Glomerular visceral epithelial cell (primary cell): ENCODE measurements at regions not wholly inside any gene's neighbourhood (a gene's known extent, or its start where the extent isn't known, plus 50 kb on each side); places are given as distances from the start of the nearest gene placed in this dataset.
"Not testable (repeated sequence)": the region's sequence is repeated elsewhere in the genome, so short reads cannot be mapped to it uniquely, and the experiment has no call there.

Source experiments
- DNase-seq: peaks from one replicate; pipeline ENCODE4 v3.0.0-alpha.2; 2016; ENCODE audit errors: extremely low spot score

DNA sequence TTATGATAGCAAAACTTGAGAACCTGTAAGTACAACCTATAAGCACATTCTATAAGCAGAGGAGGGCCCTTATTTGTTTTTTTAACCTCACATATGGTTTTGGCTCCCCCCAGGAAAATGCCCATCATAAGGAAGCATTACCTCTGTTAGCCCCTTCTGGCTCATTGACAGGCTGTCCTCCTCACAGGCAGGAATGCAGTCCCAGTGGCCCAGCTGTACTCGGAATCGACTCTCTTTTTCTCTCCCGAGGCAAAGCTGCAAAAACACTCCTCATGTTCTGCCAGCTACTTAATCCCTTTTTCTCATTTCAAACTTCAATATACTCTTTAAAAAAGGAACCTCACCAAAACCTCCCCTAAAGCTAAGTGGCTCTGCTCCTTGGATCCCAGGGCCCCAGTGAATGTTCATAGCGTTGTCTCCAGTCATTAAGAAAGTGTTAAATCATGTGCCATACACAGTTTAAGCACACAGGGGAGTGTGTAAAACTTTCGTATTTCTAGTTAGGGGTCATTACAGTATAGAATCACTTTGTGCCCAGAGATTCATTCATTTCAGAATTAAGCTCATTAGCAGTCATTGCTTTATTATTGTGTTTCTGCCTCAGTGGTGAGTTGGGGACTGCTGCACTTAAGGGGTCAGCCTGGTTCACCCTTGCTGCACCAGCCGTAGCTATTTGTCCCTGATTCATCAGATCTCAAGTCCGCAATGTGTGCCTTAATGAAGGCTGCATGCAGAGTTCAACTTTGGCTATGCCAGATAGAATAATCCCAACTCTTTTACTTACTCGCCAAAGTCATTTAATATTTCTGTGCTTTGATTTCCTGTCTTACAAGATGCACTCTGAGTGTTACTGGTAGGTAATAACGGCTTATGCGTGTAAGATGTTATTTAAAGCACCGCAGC, 57.6 kb downstream of the JRKL start:
- DNase-seq: no peak

DNA sequence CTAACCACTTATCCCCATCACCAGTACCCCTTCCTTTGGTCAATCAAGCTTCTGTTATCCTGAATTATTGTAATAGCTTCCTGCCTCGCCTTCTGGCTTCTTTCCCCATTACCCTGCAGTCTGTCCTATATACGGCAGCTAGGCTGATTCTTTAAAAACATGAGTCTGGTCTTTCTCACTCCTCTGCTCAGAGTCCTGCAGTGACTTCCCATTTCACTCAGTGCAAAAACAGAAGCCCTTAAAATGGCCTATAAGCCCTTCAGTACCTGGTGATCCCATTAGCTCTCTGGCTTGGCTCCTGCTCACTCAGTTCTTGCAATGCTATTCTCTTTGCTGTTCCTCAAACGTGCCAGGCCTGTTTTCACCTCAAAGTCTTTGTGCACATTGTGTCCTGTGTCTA, 58.4 kb downstream of the JRKL start:
- DNase-seq: no peak

GRCh38 chr11:96456111-96456510, 66.3 kb downstream of the JRKL start:
- no peak for DNase-seq

DNA sequence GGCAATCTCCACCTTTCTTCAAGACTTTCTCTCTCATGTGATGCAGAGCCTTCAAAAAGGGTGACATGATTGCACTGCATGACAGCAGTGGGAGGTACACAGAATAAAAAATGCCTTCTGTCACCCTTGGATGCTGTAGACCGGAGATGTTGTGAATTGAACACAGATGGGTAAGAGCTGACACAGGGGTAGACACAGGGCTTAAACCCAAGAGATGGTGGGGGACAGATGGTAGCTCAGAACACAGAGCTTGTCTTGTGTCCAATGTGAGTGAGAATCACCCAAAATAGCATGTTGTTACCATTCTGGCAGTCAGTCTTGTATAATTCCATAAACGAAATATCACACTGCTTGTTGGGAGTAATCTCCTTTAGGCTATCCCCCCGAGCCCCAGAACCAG, 69.9 kb downstream of the JRKL start:
- DNase-seq: no peak

GRCh38 chr11:96461871-96462270, 72.1 kb downstream of the JRKL start:
- DNase-seq: no peak

DNA sequence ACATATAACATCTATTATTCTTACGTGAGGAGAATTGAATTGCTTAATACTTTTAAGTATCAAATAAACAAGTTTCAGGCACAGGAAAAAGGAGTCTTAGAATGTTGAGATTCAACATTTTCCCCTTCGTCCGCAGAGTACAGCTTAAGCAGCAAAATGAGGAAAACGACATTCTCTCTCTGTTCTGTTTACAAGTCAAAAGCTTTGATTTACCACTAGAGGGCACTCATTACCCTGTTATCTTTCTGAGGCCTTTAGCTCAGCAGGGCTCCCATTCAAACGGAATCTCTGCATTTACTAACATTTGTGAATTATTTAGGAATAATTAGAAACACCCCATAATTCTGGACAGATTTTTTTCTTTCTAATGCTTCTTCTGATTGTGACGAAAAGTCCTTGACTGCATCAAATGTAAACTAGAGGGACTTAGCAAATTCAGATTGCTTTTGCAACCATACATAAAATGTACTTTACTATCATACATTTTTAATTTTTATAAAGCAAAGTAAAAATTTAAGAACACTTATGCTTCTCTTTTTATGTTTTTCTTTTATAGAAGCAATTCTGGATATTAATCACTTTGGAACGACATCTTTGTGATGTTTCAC, 75.0 kb downstream of the JRKL start:
- DNase-seq: peak; percentile 61

DNA sequence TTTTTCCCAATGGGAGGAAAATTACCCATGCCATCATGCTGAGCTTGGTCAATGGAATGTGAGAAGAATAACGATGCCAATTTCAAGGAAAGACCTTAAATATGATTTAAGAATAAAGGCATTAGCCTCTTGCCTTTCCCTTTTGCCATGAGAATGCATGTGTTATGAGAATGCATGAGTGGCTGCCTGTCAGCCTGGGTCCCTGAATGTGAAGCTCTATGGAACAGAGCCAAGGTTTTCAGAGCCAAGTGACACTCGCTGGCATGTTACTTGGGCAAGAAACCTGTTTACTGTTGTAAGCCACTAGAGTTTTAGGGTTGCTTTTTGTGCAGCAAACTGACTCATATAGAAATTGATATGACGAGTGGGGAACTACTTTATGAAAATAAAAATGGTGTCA, 75.7 kb downstream of the JRKL start:
- no peak for DNase-seq

DNA sequence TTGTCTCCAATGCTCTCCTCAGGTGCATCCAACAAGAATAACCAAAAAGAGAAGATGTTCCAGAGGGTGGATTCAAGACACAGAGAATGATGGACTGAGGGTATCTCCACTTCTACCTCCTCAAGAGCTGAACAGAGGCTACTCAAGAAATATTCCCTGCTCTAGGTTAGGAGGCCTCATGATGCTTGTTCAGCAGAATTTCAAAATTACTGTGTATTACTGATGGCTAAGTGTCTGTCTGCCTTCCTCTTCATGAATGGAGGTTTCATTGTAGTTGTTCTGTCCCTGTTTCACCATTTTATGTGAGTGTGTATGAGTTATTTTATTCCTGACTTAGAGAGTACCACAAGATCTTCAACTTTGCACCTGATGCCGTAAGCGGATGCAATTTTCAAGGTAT, 76.8 kb downstream of the JRKL start:
- DNase-seq: no peak

DNA sequence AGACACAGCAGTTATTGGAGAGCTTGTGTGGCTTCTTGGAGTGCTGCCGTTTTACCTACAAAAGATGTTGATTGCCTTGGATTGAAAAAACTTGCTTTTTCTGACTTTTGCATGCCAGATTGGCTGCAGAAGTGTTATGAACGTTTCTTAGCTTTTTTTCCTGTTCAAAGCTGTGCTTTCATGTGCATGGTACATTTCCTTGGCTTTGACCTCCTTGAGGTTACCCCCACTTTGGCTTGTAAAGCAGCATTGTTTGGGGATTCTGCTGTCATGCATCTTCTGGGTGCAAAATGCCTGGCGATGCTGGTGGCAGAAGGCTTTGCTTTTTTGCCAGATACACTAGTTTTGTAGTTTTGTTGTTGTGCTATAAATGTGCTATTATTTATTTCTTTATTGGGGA, 80.0 kb downstream of the JRKL start:
- DNase-seq: no peak

GRCh38 chr11:96470521-96470920, 80.7 kb downstream of the JRKL start:
- no peak for DNase-seq

DNA sequence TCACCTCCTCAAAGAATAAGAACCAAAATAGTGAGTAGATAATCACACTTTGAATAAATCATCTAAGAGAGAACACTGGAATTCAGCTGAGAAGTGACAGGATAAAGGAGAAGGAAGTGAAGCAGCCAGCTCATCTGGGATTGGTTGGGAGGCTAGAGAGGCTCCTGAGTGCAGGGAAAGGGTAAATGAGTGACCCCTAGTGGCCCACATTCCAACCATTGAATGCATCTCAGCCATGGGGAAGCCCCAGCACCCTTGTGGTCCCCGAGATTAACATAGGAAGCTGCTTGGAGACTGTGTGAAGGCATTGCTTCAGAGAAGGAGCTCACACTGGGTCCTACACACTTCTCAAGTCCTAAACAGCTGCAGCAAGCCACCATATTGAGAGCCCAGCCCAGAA, 82.3 kb downstream of the JRKL start:
- no peak for DNase-seq

DNA sequence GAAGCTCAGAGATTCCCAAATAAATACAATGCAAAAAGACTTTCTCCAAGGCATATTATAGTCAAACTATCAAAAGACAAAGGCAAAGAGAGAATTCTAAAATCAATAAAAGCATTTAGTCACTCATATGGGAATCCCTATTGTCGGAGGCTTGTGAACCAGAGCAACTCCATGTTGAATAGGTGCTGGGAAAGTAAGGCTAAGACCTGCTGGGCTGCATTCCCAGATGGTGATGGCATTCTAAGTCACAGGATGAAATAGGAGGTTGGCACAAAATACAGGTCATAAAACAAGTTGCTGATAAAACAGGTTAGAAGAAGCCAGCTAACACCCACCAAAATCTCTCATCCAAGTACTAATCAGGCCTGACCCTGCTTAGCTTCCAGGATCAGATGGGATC, 84.5 kb downstream of the JRKL start:
- DNase-seq: no peak

- DNase-seq: no peak
Measured at GRCh38 chr11:96481204-96481603, 91.4 kb downstream of the JRKL start.

GRCh38 chr11:96481771-96482170, 92.0 kb downstream of the JRKL start:
- no peak for DNase-seq

DNA sequence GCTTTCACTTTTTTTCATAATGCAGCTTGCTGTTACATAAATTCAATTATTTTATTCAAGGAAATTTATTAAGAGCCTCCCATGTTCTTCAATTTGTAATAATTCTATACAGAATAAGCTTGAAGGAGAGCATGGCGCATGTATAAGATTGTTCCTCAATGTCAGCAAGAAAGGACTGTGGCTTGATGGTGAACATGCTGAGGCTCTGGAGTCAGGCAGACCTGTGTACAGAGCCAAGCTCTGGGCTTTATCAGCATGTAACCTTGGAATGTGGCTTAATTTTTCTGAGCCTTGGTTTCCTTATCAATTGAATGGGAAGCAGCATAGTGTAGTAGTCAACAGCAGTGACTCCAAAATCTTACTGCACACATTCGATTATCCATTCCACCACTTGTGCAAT, 92.4 kb downstream of the JRKL start:
- DNase-seq: no peak

GRCh38 chr11:96483374-96483955, 93.7 kb downstream of the JRKL start:
- DNase-seq: no peak

- DNase-seq: no peak
Measured at GRCh38 chr11:96484361-96484760, 94.5 kb downstream of the JRKL start.

GRCh38 chr11:96486890-96487611, 97.2 kb downstream of the JRKL start:
- DNase-seq: peak; percentile 34

GRCh38 chr11:96488911-96489310, 99.1 kb downstream of the JRKL start:
- DNase-seq: not testable (repeated sequence)

DNA sequence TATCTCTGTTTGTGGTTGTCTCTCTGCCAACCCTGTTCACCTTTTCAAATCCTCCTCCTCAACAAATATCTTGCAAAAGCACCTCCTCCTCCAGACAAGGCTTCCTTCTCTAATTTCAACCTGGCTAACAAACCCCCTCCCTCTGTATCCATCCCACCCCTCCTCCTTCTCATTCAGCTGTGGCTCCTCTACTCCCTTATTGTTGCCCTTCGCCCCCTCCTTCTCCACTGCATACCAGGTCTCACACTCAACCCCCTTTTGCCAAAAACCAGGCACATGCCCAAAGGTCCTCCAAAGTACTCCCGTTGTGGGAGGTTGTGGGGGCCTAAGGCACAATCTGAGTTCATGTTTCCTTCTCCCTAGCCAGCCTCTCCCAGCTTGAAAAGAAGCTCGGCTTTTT, 110.6 kb downstream of the JRKL start:
- DNase-seq: no peak

- no peak for DNase-seq
Measured at GRCh38 chr11:96506041-96506440, 116.2 kb downstream of the JRKL start.

GRCh38 chr11:96506953-96507354, 117.1 kb downstream of the JRKL start:
- DNase-seq: no peak
